Activated T-helper 1 cell treated with anti-CD3 and anti-CD28 coated beads, Interleukin-12 subunit alpha, Interleukin-12 subunit beta, Interleukin-2, Interleukin-4 antibody, amounts not matched to agents 30 ng/mL and 10 ng/mL and 1 ng/mL, durations not matched to agents 14 hours and 24 hours and 36 hours (primary cell): ENCODE measurements at regions not wholly inside any gene's neighbourhood (a gene's known extent, or its start where the extent isn't known, plus 50 kb on each side); places are given as distances from the start of the nearest gene placed in this dataset.

Experiments used
- DNase-seq: peaks from one replicate; pipeline ENCODE4 v3.0.0; 2021; ENCODE audit warnings: low spot score
- H3K27ac Mint-ChIP-seq: one replicate; pipeline ENCODE4 v1.8.0; 2021; ENCODE audit warnings: mild to moderate bottlenecking, mixed read lengths
- H3K27me3 Mint-ChIP-seq: one replicate; pipeline ENCODE4 v1.8.0; 2022; ENCODE audit warnings: mild to moderate bottlenecking, moderate library complexity, mixed read lengths; ENCODE audit not compliant: insufficient read depth
- H3K36me3 Mint-ChIP-seq: one replicate; pipeline ENCODE4 v1.8.0; 2021; ENCODE audit warnings: low read depth, mixed read lengths
- H3K4me1 Mint-ChIP-seq: one replicate; pipeline ENCODE4 v1.8.0; 2021; ENCODE audit warnings: low read depth, mixed read lengths
- H3K4me3 Mint-ChIP-seq: one replicate; pipeline ENCODE4 v1.8.0; 2021; ENCODE audit warnings: mild to moderate bottlenecking, moderate library complexity, mixed read lengths
- H3K9me3 Mint-ChIP-seq: one replicate; pipeline ENCODE4 v1.8.0; 2021; ENCODE audit warnings: mixed read lengths
- intact Hi-C: fragments of 100-400 bp; cut with micrococcal nuclease; formaldehyde crosslinking; loops from one replicate; pipeline ENCODE4 v1.15.1; 2024

DNA sequence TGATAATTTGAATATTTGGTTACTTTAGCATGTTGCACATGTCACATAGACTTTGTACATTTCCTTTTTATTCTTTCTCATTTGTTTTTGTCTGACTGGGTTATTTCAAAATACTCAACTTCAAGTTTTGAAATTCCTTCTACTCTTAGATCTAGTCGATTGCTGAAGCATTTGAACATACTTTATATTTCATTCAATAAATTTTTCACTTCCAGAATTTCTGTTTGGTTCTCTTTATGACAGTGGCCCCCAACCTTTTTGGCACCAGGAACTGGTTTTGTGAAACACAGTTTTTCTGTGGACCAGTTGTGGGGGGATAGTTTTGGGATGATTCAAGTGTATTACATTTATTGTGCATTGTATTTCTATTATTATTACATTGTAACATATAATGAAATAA lies 119.8 kb downstream of the COX7C start:
- Mint-ChIP-seq H3K9me3 (peaks cover 16% of the 10 kb centered on the region), H3K36me3 (no peaks in the 10 kb centered on the region), H3K27me3 (no peaks in the 10 kb centered on the region), H3K27ac (no peak overlapping the region), H3K4me3 (no peak overlapping the region), H3K4me1 (no peaks in the 10 kb centered on the region)
- intact Hi-C loops: no loop called here
- no peak for DNase-seq

- DNase-seq: no peak
- H3K4me3 Mint-ChIP-seq: no peak overlapping the region
Measured at GRCh38 chr5:86748538-86749105, 130.9 kb downstream of the COX7C start.

GRCh38 chr5:86749841-86750240 lies 132.1 kb downstream of the COX7C start:
- H3K9me3 Mint-ChIP-seq: no peaks in the 10 kb centered on the region
- H3K4me3 Mint-ChIP-seq: no peak overlapping the region
- no peaks in the 10 kb centered on the region for H3K27me3 Mint-ChIP-seq

More at GRCh38 chr5:86748538-86749105, 130.9 kb downstream of the COX7C start:
- intact Hi-C loops: no loop called here
- no peaks in the 10 kb centered on the region for H3K27me3 Mint-ChIP-seq
- no peaks in the 10 kb centered on the region for H3K9me3 Mint-ChIP-seq
- no peaks in the 10 kb centered on the region for H3K36me3 Mint-ChIP-seq
- H3K4me1 Mint-ChIP-seq: no peaks in the 10 kb centered on the region
- H3K27ac Mint-ChIP-seq: no peak overlapping the region

GRCh38 chr5:86756839-86757238 lies 139.1 kb downstream of the COX7C start:
- no peaks in the 10 kb centered on the region for H3K27me3 Mint-ChIP-seq
- no peak overlapping the region for H3K4me3 Mint-ChIP-seq
- no peak for DNase-seq
- H3K9me3 Mint-ChIP-seq: no peaks in the 10 kb centered on the region
- intact Hi-C loops: no loop called here
- H3K36me3 Mint-ChIP-seq: no peaks in the 10 kb centered on the region
- H3K27ac Mint-ChIP-seq: no peak overlapping the region
- H3K4me1 Mint-ChIP-seq: no peaks in the 10 kb centered on the region

More at GRCh38 chr5:86749841-86750240, 132.1 kb downstream of the COX7C start:
- Mint-ChIP-seq H3K36me3 (no peaks in the 10 kb centered on the region), H3K27ac (no peak overlapping the region), H3K4me1 (no peaks in the 10 kb centered on the region)
- intact Hi-C loops: no loop called here
- no peak for DNase-seq

- H3K27me3 Mint-ChIP-seq: no peaks in the 10 kb centered on the region
- H3K4me3 Mint-ChIP-seq: no peak overlapping the region
- no peaks in the 10 kb centered on the region for H3K36me3 Mint-ChIP-seq
- DNase-seq: no peak
- intact Hi-C loops: no loop called here
- H3K27ac Mint-ChIP-seq: no peak overlapping the region
- no peaks in the 10 kb centered on the region for H3K9me3 Mint-ChIP-seq
- H3K4me1 Mint-ChIP-seq: no peaks in the 10 kb centered on the region
Measured at GRCh38 chr5:86757824-86758223, 140.1 kb downstream of the COX7C start.

DNA sequence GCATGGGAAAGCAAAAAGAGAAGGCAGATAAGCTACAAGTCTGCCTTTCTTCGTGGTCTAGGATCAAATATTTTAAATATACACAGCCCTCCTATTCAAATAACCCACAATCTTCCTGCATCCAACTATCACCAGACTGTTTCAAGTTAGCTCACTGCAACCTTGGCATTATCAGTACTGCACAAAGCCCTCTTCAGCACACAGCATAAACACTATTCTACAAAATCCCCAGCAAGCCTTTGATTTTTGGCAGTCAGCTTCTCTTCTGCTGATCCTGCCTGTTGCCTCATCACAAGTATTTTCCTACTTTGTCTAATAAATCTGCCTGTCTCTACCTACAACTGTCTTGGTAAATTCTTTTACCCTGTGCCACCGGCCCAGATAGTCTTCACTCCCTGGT lies 142.9 kb downstream of the COX7C start:
- no peaks in the 10 kb centered on the region for H3K36me3 Mint-ChIP-seq
- no peaks in the 10 kb centered on the region for H3K4me1 Mint-ChIP-seq
- no peaks in the 10 kb centered on the region for H3K9me3 Mint-ChIP-seq
- no peak overlapping the region for H3K4me3 Mint-ChIP-seq
- no peak overlapping the region for H3K27ac Mint-ChIP-seq
- intact Hi-C loops: no loop called here
- no peaks in the 10 kb centered on the region for H3K27me3 Mint-ChIP-seq
- no peak for DNase-seq

GRCh38 chr5:86763929-86764328 lies 146.2 kb downstream of the COX7C start:
- H3K36me3 Mint-ChIP-seq: no peaks in the 10 kb centered on the region

DNA sequence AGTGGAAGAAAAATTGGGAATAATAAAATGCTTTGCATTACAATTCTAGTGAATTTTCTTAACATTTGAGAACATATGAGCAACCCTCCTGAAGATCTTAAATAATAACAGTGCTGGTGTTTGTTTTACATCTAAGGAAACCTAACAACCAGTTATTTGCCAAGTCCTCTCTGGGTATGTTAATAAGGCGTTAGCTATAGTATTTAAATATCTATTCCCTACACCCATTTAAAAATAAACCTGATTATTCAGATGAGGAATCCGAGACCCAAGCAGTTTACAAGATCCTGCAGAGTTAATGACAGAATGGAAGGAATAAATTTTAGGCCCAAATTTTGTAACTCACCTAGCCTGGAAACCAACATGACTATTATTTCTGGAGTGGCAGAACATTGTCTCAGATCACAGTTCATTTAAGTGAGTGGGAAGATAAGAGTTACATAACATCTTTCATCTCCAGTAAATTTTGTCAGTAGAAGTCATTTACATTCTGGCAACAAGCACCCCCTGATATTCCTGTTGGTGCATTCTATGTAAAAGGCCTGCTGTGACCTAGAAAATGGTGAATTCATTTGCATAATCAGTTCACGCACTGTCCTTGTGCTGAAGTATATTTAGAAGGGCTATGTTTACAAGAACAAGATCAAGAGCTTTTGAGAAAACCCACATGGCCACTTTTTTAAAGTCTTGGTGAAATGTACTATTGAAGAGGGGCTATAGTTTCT lies 148.2 kb downstream of the COX7C start:
- Mint-ChIP-seq H3K4me1 (no peaks in the 10 kb centered on the region), H3K27me3 (no peaks in the 10 kb centered on the region), H3K9me3 (no peaks in the 10 kb centered on the region), H3K4me3 (no peak overlapping the region), H3K27ac (no peak overlapping the region), H3K36me3 (no peaks in the 10 kb centered on the region)
- no peak for DNase-seq
- intact Hi-C loops: no loop called here

More at GRCh38 chr5:86763929-86764328, 146.2 kb downstream of the COX7C start:
- Mint-ChIP-seq H3K9me3 (no peaks in the 10 kb centered on the region), H3K27me3 (no peaks in the 10 kb centered on the region), H3K27ac (no peak overlapping the region), H3K4me1 (no peaks in the 10 kb centered on the region), H3K4me3 (no peak overlapping the region)
- intact Hi-C loops: no loop called here
- no peak for DNase-seq

GRCh38 chr5:86768699-86769202 lies 151.0 kb downstream of the COX7C start:
- no peaks in the 10 kb centered on the region for H3K27me3 Mint-ChIP-seq
- H3K27ac Mint-ChIP-seq: no peak overlapping the region
- DNase-seq: no peak
- H3K4me1 Mint-ChIP-seq: no peaks in the 10 kb centered on the region
- H3K4me3 Mint-ChIP-seq: no peak overlapping the region
- no peaks in the 10 kb centered on the region for H3K9me3 Mint-ChIP-seq
- intact Hi-C loops: no loop called here
- no peaks in the 10 kb centered on the region for H3K36me3 Mint-ChIP-seq

DNA sequence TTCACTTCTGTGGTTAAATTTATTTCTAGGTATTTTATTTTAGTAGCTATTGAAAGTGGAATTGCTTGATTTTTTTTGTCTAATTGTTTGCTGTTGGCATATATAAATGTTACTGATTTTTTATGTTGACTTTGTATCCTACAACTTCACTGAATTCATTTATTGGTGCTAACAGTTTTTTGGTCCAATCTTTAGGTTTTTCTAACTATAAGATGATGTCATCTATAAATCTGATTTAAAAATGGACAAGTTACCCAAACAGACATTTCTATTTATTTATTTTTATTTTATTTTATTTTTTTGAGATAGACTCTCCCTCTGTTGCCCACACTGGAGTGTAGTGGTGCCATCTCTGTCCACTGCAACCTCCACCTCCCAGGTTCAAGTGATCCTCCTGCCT lies 162.3 kb downstream of the COX7C start:
- Mint-ChIP-seq H3K27me3 (no peaks in the 10 kb centered on the region), H3K4me1 (no peaks in the 10 kb centered on the region), H3K4me3 (no peak overlapping the region), H3K27ac (no peak overlapping the region), H3K36me3 (no peaks in the 10 kb centered on the region), H3K9me3 (no peaks in the 10 kb centered on the region)
- DNase-seq: no peak
- intact Hi-C loops: no loop called here

DNA sequence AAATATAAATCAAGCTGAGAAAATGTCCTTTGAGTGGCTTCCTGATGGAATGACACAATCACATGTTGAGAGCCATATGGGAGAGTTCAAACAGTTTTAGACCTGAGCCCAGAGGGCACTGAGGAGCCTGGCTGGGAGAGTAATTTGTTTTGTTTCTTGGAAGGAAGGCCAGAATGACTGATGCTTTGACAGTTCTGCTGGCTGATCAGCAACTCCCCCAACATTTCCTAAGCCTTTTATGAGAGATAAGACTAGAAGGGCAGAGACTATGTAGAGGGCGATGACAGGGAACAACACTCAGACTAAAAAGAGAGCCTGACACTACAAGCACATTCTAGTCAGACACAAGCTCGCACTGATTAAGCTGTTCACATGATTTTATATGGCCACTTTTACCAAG lies 169.2 kb downstream of the COX7C start:
- intact Hi-C loops: no loop called here
- no peaks in the 10 kb centered on the region for H3K27me3 Mint-ChIP-seq
- H3K36me3 Mint-ChIP-seq: no peaks in the 10 kb centered on the region
- no peak overlapping the region for H3K27ac Mint-ChIP-seq
- no peaks in the 10 kb centered on the region for H3K9me3 Mint-ChIP-seq
- H3K4me3 Mint-ChIP-seq: no peak overlapping the region
- H3K4me1 Mint-ChIP-seq: no peaks in the 10 kb centered on the region
- no peak for DNase-seq

- Mint-ChIP-seq H3K9me3 (no peaks in the 10 kb centered on the region), H3K27ac (no peak overlapping the region), H3K4me3 (no peak overlapping the region), H3K27me3 (no peaks in the 10 kb centered on the region), H3K36me3 (no peaks in the 10 kb centered on the region), H3K4me1 (no peaks in the 10 kb centered on the region)
- no peak for DNase-seq
- intact Hi-C loops: no loop called here
Measured at GRCh38 chr5:86795659-86796058, 177.9 kb downstream of the COX7C start.

- Mint-ChIP-seq H3K36me3 (no peaks in the 10 kb centered on the region), H3K4me1 (no peaks in the 10 kb centered on the region), H3K9me3 (no peaks in the 10 kb centered on the region), H3K4me3 (no peak overlapping the region), H3K27ac (no peak overlapping the region), H3K27me3 (no peaks in the 10 kb centered on the region)
- intact Hi-C loops: no loop called here
- DNase-seq: no peak
Measured at GRCh38 chr5:86797677-86798076, 179.9 kb downstream of the COX7C start.
